Astrocyte of the spinal cord (primary cell): ENCODE measurements at regions not wholly inside any gene's neighbourhood (a gene's known extent, or its start where the extent isn't known, plus 50 kb on each side); places are given as distances from the start of the nearest gene placed in this dataset.

Experiments used
- DNase-seq: peaks from one replicate; pipeline ENCODE4 v3.0.0; 2011; ENCODE audit warnings: low read depth, low spot score
- H3K4me3 ChIP-seq: 2 replicates; pipeline ENCODE4 v1.5.1; 2011; ENCODE audit warnings: low read depth, mild to moderate bottlenecking, low read length, moderate library complexity
- in situ Hi-C: cut with HindIII; loops from 2 replicates; pipeline ENCODE4 v1.10.0; 2017; ENCODE audit warnings: low sequenced_read_pairs
- TF ChIP-seq, protein P1 (sequence below): IDR thresholded peaks from 2 replicates; pipeline ENCODE4 v1.5.1; 2012; ENCODE audit warnings: low read depth, mild to moderate bottlenecking, low read length, inconsistent platforms

GRCh38 chr17:14753383-14753782 lies 452.5 kb downstream of the HS3ST3B1 start:
- no peak overlapping the region for H3K4me3 ChIP-seq
- in situ Hi-C loops = no loop called here
- DNase-seq = no peak
- TF ChIP-seq, protein P1, sequence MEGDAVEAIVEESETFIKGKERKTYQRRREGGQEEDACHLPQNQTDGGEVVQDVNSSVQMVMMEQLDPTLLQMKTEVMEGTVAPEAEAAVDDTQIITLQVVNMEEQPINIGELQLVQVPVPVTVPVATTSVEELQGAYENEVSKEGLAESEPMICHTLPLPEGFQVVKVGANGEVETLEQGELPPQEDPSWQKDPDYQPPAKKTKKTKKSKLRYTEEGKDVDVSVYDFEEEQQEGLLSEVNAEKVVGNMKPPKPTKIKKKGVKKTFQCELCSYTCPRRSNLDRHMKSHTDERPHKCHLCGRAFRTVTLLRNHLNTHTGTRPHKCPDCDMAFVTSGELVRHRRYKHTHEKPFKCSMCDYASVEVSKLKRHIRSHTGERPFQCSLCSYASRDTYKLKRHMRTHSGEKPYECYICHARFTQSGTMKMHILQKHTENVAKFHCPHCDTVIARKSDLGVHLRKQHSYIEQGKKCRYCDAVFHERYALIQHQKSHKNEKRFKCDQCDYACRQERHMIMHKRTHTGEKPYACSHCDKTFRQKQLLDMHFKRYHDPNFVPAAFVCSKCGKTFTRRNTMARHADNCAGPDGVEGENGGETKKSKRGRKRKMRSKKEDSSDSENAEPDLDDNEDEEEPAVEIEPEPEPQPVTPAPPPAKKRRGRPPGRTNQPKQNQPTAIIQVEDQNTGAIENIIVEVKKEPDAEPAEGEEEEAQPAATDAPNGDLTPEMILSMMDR = no peak

DNA sequence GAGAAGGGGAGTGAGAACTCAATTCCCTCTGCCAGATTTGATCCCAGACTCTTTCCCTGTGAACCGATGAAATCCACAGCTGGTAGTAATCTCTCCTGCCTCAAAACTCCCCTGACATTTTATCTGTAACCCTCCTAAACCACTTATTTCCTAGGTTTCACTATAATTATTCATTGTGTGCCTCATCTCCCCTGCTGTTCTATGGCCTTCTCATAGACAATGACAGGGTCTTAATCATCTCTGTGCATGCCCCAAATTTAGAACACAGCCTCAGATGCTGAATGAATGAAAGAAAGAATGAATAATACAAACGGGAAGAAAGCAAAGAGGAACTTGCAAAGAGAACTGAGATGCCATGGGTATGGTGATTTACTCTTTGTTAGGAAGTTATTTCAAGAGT lies 451.1 kb downstream of the HS3ST3B1 start:
- DNase-seq = no peak
- no peak overlapping the region for H3K4me3 ChIP-seq
- TF ChIP-seq, protein P1 = no peak
- in situ Hi-C loops = no loop called here

DNA sequence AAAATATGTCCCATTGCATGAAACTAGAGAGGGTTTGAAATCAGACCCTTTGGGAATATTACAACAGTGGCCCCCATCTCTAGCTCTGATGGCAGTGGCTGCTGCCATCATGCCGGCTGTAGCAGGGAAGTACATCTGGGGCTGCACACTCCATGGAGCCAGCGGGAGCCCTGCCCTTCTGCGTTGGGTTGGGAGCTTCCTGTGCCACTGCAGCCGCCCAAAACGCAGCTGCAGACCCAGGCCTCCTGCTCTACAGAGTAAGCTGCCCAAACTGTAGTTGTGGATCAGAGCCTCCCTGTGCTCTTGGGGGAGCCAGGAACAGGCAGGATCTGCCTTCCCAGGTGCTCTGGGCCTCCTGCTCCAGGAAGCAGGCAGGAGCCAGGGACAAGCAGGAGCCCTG lies 450.0 kb downstream of the HS3ST3B1 start:
- in situ Hi-C loops = no loop called here
- no peak overlapping the region for H3K4me3 ChIP-seq

DNA sequence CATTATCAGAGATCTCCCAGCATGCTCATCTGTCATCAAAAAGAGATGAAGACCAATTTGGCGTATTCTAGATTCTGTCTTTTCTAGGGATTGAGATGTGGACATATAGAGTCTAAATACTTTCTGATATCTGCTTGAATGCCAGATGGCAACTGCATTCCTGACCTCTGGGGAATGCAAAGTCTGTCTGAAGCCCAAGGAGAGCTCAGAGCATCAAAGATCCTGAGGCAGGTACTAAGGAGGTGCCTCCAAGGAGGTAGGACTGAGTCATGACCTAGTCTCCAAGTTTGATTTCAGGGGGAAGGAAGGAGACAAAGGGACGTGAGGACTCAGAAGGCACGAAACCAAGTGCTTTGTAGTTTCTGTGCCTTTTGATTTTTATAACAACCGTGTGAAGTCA lies 448.4 kb downstream of the HS3ST3B1 start:
- H3K4me3 ChIP-seq = no peak overlapping the region
- no peak for DNase-seq
- in situ Hi-C loops = no loop called here
- TF ChIP-seq, protein P1 = no peak

More for the DNA sequence above, 450.0 kb downstream of the HS3ST3B1 start:
- TF ChIP-seq, protein P1 = no peak
- DNase-seq = no peak

- TF ChIP-seq, protein P1 = no peak
- in situ Hi-C loops = no loop called here
- no peak overlapping the region for H3K4me3 ChIP-seq
- no peak for DNase-seq
Observed at GRCh38 chr17:14748036-14748710, 447.3 kb downstream of the HS3ST3B1 start.

- no peak overlapping the region for H3K4me3 ChIP-seq
- DNase-seq = no peak
- in situ Hi-C loops = no loop called here
- TF ChIP-seq, protein P1 = no peak
Observed at GRCh38 chr17:14747603-14747950, 446.7 kb downstream of the HS3ST3B1 start.
